HepG2 (cell line): ENCODE measurements at regions not wholly inside any gene's neighbourhood (a gene's known extent, or its start where the extent isn't known, plus 50 kb on each side); places are given as distances from the start of the nearest gene placed in this dataset.

ENCODE experiments used
- ATAC-seq: fragments of 200-7000 bp; cut with Tn5 transposase; 3 replicates; pipeline ENCODE4 v1.9.1; 2020; ENCODE audit warnings: mild to moderate bottlenecking, moderate library complexity
- BruUV-seq: library from RNA; stranded (reverse); fragments of 400-500 nt; replicated peaks from 2 replicates; lab custom pipeline; 2021; lab: Mats Ljungman, UMichigan
- CTCF ChIA-PET: fragments of 300-600 bp; formaldehyde crosslinking; extraction: SDS; loops from one replicate; lab custom pipeline; 2021; ENCODE audit warnings: low total read pairs, inconsistent platforms, low intra/inter-chr PET ratio; lab: Yijun Ruan, JAX
- POLR2A ChIA-PET: fragments of 350-600 bp; sonication (Branson Sonifier 250); formaldehyde crosslinking; loops from one replicate; lab custom pipeline; 2020; ENCODE audit warnings: antibody characterized with exemption, inconsistent platforms; lab: Yijun Ruan, JAX
- DNase-seq: peaks from one replicate; pipeline ENCODE4 v3.0.0-alpha.2; 2015; ENCODE audit warnings: low spot score
- FAIRE-seq: peaks from 3 replicates; lab custom pipeline; 2011; peaks lifted over from hg19 to GRCh38; lab: Jason Lieb, UNC
- H2AFZ ChIP-seq: one replicate; pipeline ENCODE4 v1.6.1; 2011; ENCODE audit warnings: low read length, inconsistent platforms
- H3K27ac ChIP-seq: fragments of 300-600 bp; 3 replicates; pipeline ENCODE4 v1.8.0; 2011; ENCODE audit warnings: mixed run types, mild to moderate bottlenecking, mixed read lengths, low read length, inconsistent platforms; ENCODE audit not compliant: insufficient read depth; ENCODE audit errors: extremely low read length
- H3K27me3 ChIP-seq, 2 experiments: fragments of 200-600 bp in 1 of 2; 2 replicates in 1 of 2; 3 replicates in 1 of 2; pipeline versions ENCODE4 v1.6.0 to v1.8.0; 2011; ENCODE audit warnings: low read length in 2 of 2, mild to moderate bottlenecking in 2 of 2, moderate library complexity in 2 of 2, inconsistent platforms in 1 of 2; ENCODE audit not compliant: insufficient read depth in 2 of 2, control insufficient read depth in 1 of 2
- H3K36me3 ChIP-seq, 2 experiments: fragments of 200-600 bp in 1 of 2; replicated peaks in 1 of 2; 2 replicates in 1 of 2; 3 replicates in 1 of 2; pipeline versions ENCODE4 v1.5.1 to v1.8.0; 2011; ENCODE audit warnings: low read length in 2 of 2, inconsistent platforms in 1 of 2; ENCODE audit not compliant: insufficient read depth in 2 of 2, control insufficient read depth in 1 of 2
- H3K4me1 ChIP-seq: 2 replicates; pipeline ENCODE4 v1.5.1; 2012; ENCODE audit warnings: low read length, inconsistent platforms; ENCODE audit not compliant: insufficient read depth
- H3K4me2 ChIP-seq: 2 replicates; pipeline ENCODE4 v1.6.0; 2011; ENCODE audit warnings: low read depth, low read length, inconsistent platforms
- H3K4me3 ChIP-seq, 3 experiments: fragments of 200-600 bp in 1 of 3; sonication (generic), shearing (Covaris generic) in 1 of 3; replicated peaks in 1 of 3; 2 replicates each; pipeline ENCODE4 v1.5.1; 2011 to 2016; ENCODE audit warnings: low read length in 3 of 3, inconsistent platforms in 2 of 3, low read depth in 2 of 3, mild to moderate bottlenecking in 2 of 3, control low read depth in 1 of 3, mixed read lengths in 1 of 3; ENCODE audit not compliant: insufficient read depth in 1 of 3
- H3K79me2 ChIP-seq: one replicate; pipeline ENCODE4 v1.6.1; 2011; ENCODE audit warnings: low read length, inconsistent platforms; ENCODE audit not compliant: insufficient read depth
- H3K9ac ChIP-seq: 2 replicates; pipeline ENCODE4 v1.6.0; 2011; ENCODE audit warnings: mild to moderate bottlenecking, low read depth, low read length, inconsistent platforms; ENCODE audit not compliant: insufficient read depth
- H3K9me3 ChIP-seq: 2 replicates; pipeline ENCODE4 v1.5.1; 2012; ENCODE audit warnings: mild to moderate bottlenecking, low read length
- H4K20me1 ChIP-seq: 2 replicates; pipeline ENCODE4 v1.6.0; 2011; ENCODE audit warnings: inconsistent platforms, mild to moderate bottlenecking, low read length, moderate library complexity; ENCODE audit not compliant: insufficient read depth
- DNMT3B ChIP-seq: conservative IDR thresholded peaks from 2 replicates; pipeline ENCODE4 v1.6.1; 2016; ENCODE audit warnings: missing biosample characterization, control low read depth
- KDM3A ChIP-seq: IDR thresholded peaks from 2 replicates; pipeline ENCODE4 v1.6.1; 2018; ENCODE audit warnings: low read depth, missing compliant biosample characterization
- NCOA1 ChIP-seq: sonication (generic); formaldehyde crosslinking; IDR thresholded peaks from 2 replicates; pipeline ENCODE4 v1.9.0; 2021; ENCODE audit warnings: missing genetic modification reagents
- NKX3-1 ChIP-seq: sonication (generic); formaldehyde crosslinking; IDR thresholded peaks from 2 replicates; pipeline ENCODE4 v1.5.0; 2020; ENCODE audit warnings: missing genetic modification reagents
- PRMT3 ChIP-seq: sonication (generic); formaldehyde crosslinking; IDR thresholded peaks from 2 replicates; pipeline ENCODE4 v1.8.1; 2022; ENCODE audit warnings: low read depth, mild to moderate bottlenecking, moderate library complexity, missing genetic modification reagents, borderline replicate concordance
- ZFP62 ChIP-seq: sonication (generic); formaldehyde crosslinking; IDR thresholded peaks from 2 replicates; pipeline ENCODE4 v1.4.0; 2020; ENCODE audit warnings: missing genetic modification reagents
- ZNF160 ChIP-seq: sonication (generic); formaldehyde crosslinking; IDR thresholded peaks from 2 replicates; pipeline ENCODE4 v1.8.0; 2022; ENCODE audit warnings: mild to moderate bottlenecking, inconsistent platforms, missing genetic modification reagents
- ZNF292 ChIP-seq: sonication (generic); formaldehyde crosslinking; IDR thresholded peaks from 2 replicates; pipeline ENCODE4 v1.8.1; 2022; ENCODE audit warnings: mild to moderate bottlenecking, low read depth, missing genetic modification reagents, borderline replicate concordance
- ZNF382 ChIP-seq: sonication (generic); formaldehyde crosslinking; IDR thresholded peaks from 2 replicates; pipeline ENCODE4 v1.5.0; 2020; ENCODE audit warnings: missing genetic modification reagents, mild to moderate bottlenecking, borderline replicate concordance
- ZNF432 ChIP-seq: sonication (generic); formaldehyde crosslinking; IDR thresholded peaks from 2 replicates; pipeline ENCODE4 v1.5.0; 2020; ENCODE audit warnings: missing genetic modification reagents, mild to moderate bottlenecking, borderline replicate concordance
- ZNF841 ChIP-seq: sonication (generic); formaldehyde crosslinking; IDR thresholded peaks from 2 replicates; pipeline ENCODE4 v1.8.1; 2023; ENCODE audit warnings: missing genetic modification reagents, borderline replicate concordance
- ZSCAN20 ChIP-seq: sonication (generic); formaldehyde crosslinking; IDR thresholded peaks from 2 replicates; pipeline ENCODE4 v1.4.0; 2020; ENCODE audit warnings: missing genetic modification reagents, mild to moderate bottlenecking, borderline replicate concordance
- WGBS: methylation state at CpG from one replicate; pipeline ENCODE4 v1.1.6; 2017; ENCODE audit warnings: low lambda C conversion rate; 5-methylcytosine and 5-hydroxymethylcytosine counted together
- in situ Hi-C: cut with HindIII; loops from 2 replicates; pipeline ENCODE4 v1.10.0; 2017; ENCODE audit warnings: low pct_unique_long_range_greater_than_20kb; ENCODE audit not compliant: extremely low pct_ligation_motif_present
- intact Hi-C: fragments of 100-400 bp; cut with micrococcal nuclease; formaldehyde crosslinking; loops from one replicate; pipeline ENCODE4 v1.10.0; 2022; ENCODE audit not compliant: unreplicated experiment
- TF ChIP-seq, protein P1 (sequence below): sonication (generic); formaldehyde crosslinking; IDR thresholded peaks from 2 replicates; pipeline ENCODE4 v1.4.0; 2020; ENCODE audit warnings: missing genetic modification reagents
- TF ChIP-seq, protein P2 (sequence below): IDR thresholded peaks from 2 replicates; pipeline ENCODE4 v1.6.1; 2012; ENCODE audit warnings: low read length, improper control_type of control experiment
- TF ChIP-seq, protein P3 (sequence below): sonication (generic); formaldehyde crosslinking; IDR thresholded peaks from 2 replicates; pipeline ENCODE4 v1.4.0; 2020; ENCODE audit warnings: missing genetic modification reagents
- TF ChIP-seq, protein P4 (sequence below), 2 experiments: IDR thresholded peaks; 2 replicates each; pipeline ENCODE4 v1.6.1; 2011 to 2012; ENCODE audit warnings: low read length in 2 of 2, borderline replicate concordance in 1 of 2, low read depth in 1 of 2, mild to moderate bottlenecking in 1 of 2, moderate library complexity in 1 of 2

DNA sequence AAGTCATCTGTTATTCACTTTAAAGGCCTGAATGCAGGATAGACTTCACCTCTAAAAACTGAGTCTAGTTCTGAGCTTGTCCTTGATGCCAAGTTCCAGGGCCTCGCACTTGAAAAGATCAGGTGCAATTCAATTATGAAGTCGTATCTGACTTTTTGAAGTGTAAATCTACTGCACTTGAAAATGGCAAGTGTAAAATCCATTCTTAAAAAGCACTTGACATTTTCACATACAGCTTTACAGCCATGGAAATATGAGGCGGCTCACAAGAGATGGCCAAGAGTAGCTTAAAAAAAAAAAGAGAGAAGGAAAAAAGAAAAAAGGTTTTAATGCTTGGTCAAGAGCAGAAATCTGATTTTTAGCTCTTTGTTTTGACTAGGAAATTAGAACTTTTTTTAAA lies 172.5 kb downstream of the GXYLT1 start:
- no peak for DNase-seq
- 66% methylated on average over 3 of the region's 3 CpGs for WGBS
- intact Hi-C loops = no loop called here
- no TSS peak for BruUV-seq
- no peak overlapping the region for H2AFZ ChIP-seq
- in situ Hi-C loops = no loop called here
- H3K79me2 ChIP-seq = no peaks in the 10 kb centered on the region
- no peak for ATAC-seq
- H3K36me3 ChIP-seq = no peaks in the 10 kb centered on the region
- H4K20me1 ChIP-seq = no peaks in the 10 kb centered on the region
- no peak overlapping the region for H3K27ac ChIP-seq
- no peak for FAIRE-seq
- CTCF ChIA-PET = no interaction called here
- H3K9me3 ChIP-seq = no peaks in the 10 kb centered on the region
- TF ChIP-seq NCOA1 (CRISPR knock-in tag) = no peak
- TF ChIP-seq PRMT3 (CRISPR knock-in tag) = no peak
- no peak for TF ChIP-seq DNMT3B
- TF ChIP-seq, protein P1, sequence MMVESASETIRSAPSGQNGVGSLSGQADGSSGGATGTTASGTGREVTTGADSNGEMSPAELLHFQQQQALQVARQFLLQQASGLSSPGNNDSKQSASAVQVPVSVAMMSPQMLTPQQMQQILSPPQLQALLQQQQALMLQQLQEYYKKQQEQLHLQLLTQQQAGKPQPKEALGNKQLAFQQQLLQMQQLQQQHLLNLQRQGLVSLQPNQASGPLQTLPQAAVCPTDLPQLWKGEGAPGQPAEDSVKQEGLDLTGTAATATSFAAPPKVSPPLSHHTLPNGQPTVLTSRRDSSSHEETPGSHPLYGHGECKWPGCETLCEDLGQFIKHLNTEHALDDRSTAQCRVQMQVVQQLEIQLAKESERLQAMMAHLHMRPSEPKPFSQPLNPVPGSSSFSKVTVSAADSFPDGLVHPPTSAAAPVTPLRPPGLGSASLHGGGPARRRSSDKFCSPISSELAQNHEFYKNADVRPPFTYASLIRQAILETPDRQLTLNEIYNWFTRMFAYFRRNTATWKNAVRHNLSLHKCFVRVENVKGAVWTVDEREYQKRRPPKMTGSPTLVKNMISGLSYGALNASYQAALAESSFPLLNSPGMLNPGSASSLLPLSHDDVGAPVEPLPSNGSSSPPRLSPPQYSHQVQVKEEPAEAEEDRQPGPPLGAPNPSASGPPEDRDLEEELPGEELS = no peak
- TF ChIP-seq, protein P2, sequence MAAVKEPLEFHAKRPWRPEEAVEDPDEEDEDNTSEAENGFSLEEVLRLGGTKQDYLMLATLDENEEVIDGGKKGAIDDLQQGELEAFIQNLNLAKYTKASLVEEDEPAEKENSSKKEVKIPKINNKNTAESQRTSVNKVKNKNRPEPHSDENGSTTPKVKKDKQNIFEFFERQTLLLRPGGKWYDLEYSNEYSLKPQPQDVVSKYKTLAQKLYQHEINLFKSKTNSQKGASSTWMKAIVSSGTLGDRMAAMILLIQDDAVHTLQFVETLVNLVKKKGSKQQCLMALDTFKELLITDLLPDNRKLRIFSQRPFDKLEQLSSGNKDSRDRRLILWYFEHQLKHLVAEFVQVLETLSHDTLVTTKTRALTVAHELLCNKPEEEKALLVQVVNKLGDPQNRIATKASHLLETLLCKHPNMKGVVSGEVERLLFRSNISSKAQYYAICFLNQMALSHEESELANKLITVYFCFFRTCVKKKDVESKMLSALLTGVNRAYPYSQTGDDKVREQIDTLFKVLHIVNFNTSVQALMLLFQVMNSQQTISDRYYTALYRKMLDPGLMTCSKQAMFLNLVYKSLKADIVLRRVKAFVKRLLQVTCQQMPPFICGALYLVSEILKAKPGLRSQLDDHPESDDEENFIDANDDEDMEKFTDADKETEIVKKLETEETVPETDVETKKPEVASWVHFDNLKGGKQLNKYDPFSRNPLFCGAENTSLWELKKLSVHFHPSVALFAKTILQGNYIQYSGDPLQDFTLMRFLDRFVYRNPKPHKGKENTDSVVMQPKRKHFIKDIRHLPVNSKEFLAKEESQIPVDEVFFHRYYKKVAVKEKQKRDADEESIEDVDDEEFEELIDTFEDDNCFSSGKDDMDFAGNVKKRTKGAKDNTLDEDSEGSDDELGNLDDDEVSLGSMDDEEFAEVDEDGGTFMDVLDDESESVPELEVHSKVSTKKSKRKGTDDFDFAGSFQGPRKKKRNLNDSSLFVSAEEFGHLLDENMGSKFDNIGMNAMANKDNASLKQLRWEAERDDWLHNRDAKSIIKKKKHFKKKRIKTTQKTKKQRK = no peak
- TF ChIP-seq ZNF160 (CRISPR knock-in tag) = no peak
- no peak for TF ChIP-seq ZFP62 (CRISPR knock-in tag)
- TF ChIP-seq, protein P3, sequence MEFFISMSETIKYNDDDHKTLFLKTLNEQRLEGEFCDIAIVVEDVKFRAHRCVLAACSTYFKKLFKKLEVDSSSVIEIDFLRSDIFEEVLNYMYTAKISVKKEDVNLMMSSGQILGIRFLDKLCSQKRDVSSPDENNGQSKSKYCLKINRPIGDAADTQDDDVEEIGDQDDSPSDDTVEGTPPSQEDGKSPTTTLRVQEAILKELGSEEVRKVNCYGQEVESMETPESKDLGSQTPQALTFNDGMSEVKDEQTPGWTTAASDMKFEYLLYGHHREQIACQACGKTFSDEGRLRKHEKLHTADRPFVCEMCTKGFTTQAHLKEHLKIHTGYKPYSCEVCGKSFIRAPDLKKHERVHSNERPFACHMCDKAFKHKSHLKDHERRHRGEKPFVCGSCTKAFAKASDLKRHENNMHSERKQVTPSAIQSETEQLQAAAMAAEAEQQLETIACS (CRISPR knock-in tag) = no peak
- TF ChIP-seq ZNF432 (CRISPR knock-in tag) = no peak
- TF ChIP-seq, protein P4, sequence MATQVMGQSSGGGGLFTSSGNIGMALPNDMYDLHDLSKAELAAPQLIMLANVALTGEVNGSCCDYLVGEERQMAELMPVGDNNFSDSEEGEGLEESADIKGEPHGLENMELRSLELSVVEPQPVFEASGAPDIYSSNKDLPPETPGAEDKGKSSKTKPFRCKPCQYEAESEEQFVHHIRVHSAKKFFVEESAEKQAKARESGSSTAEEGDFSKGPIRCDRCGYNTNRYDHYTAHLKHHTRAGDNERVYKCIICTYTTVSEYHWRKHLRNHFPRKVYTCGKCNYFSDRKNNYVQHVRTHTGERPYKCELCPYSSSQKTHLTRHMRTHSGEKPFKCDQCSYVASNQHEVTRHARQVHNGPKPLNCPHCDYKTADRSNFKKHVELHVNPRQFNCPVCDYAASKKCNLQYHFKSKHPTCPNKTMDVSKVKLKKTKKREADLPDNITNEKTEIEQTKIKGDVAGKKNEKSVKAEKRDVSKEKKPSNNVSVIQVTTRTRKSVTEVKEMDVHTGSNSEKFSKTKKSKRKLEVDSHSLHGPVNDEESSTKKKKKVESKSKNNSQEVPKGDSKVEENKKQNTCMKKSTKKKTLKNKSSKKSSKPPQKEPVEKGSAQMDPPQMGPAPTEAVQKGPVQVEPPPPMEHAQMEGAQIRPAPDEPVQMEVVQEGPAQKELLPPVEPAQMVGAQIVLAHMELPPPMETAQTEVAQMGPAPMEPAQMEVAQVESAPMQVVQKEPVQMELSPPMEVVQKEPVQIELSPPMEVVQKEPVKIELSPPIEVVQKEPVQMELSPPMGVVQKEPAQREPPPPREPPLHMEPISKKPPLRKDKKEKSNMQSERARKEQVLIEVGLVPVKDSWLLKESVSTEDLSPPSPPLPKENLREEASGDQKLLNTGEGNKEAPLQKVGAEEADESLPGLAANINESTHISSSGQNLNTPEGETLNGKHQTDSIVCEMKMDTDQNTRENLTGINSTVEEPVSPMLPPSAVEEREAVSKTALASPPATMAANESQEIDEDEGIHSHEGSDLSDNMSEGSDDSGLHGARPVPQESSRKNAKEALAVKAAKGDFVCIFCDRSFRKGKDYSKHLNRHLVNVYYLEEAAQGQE (IDR thresholded peaks at IDR 0.05; ENCODE audit: borderline replicate concordance in 1 of 2, low read depth in 1 of 2, low read length in 2 of 2) = no peak
- TF ChIP-seq ZSCAN20 (CRISPR knock-in tag) = no peak
- no peak for TF ChIP-seq NKX3-1 (CRISPR knock-in tag)
- TF ChIP-seq ZNF382 (CRISPR knock-in tag) = no peak
- TF ChIP-seq KDM3A = no peak
- no peak for TF ChIP-seq ZNF841
- TF ChIP-seq ZNF292 (CRISPR knock-in tag) = no peak
- no peak overlapping the region for H3K9ac ChIP-seq
- no peaks in the 10 kb centered on the region for H3K4me1 ChIP-seq
- H3K4me3 ChIP-seq = no peak overlapping the region
- POLR2A ChIA-PET = no interaction called here
- no peaks in the 10 kb centered on the region for H3K27me3 ChIP-seq
- H3K4me2 ChIP-seq = no peak overlapping the region
